ENCODE measurements at regions not wholly inside any gene's neighbourhood (a gene's known extent, or its start where the extent isn't known, plus 50 kb on each side); places are given as distances from the start of the nearest gene placed in this dataset.

GRCh38 chr1:86633921-86634320 lies 70.5 kb upstream of the SH3GLB1 start:
- TF ChIP-seq, protein P1, sequence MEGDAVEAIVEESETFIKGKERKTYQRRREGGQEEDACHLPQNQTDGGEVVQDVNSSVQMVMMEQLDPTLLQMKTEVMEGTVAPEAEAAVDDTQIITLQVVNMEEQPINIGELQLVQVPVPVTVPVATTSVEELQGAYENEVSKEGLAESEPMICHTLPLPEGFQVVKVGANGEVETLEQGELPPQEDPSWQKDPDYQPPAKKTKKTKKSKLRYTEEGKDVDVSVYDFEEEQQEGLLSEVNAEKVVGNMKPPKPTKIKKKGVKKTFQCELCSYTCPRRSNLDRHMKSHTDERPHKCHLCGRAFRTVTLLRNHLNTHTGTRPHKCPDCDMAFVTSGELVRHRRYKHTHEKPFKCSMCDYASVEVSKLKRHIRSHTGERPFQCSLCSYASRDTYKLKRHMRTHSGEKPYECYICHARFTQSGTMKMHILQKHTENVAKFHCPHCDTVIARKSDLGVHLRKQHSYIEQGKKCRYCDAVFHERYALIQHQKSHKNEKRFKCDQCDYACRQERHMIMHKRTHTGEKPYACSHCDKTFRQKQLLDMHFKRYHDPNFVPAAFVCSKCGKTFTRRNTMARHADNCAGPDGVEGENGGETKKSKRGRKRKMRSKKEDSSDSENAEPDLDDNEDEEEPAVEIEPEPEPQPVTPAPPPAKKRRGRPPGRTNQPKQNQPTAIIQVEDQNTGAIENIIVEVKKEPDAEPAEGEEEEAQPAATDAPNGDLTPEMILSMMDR (IDR thresholded peaks at IDR 0.05): no peak
- TF ChIP-seq POLR2A (IDR thresholded peaks at IDR 0.05): no peak

Data from esophagus squamous epithelium (tissue), 4 donors.